ENCODE measurements at regions not wholly inside any gene's neighbourhood (a gene's known extent, or its start where the extent isn't known, plus 50 kb on each side); places are given as distances from the start of the nearest gene placed in this dataset.
"Not testable (repeated sequence)": the region's sequence is repeated elsewhere in the genome, so short reads cannot be mapped to it uniquely, and the experiment has no call there.

DNA sequence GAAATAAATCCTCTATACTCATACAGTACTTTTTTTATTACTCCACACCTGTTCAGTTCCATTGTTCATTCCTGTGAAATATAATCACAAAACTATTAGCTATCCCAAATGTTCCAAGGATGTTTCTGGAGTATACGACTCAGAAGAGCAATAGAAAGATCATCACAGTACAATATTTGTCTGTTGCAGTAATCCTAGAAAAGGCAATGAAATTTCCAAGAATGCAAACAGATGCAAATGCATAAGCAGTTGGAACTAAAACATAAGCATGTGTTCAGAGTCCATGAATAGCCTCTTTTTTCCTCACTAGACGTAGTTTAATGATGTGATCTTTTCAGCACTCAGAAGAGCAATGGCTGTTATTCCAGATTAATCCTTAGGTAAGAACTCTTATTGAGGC, 55.2 kb downstream of the RTL3 start:
- Histone ChIP-seq H3K4me1 (0 out of 2 replicates have a peak, but pooled peaks cover 5% of the 10 kb centered on the region), H3K36me3 (no peaks in the 10 kb centered on the region), H3K9me3 (replicated peaks) (no peaks in the 10 kb centered on the region), H3K4me3 (no peak overlapping the region), H3K27me3 (no peaks in the 10 kb centered on the region), H3K27ac (no peak overlapping the region)
- DNase-seq: peak in 1 of 2 experiments; percentile 29

DNA sequence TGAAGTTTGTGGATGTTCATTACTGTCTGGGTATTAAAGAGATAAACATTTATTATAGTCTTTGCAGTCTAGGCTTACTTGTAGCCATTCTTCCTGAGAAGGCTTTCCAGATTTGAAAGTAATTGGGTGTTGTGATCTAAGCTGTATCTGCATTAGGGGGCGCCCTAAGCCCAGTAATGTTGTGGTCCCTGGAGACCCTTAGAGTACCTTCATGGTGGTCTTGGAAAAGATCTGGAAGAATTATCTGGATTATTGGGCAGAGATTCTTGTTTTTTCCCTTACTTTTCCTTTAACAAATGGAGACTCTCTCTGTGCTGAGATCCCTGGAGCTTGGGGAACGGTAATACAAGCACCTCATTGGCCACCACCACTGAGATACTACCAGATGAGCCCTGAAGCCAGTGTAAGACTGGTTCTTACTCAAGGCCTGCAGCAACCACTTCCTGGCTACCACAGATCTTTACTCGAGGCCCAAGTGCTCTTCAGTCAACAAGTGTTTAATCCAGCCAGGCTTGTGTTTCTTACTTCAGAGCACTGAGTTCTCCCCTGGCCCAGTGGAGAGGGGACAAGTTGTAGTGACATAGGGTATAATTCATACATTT, 63.1 kb downstream of the RTL3 start:
- peak; percentile 37 to 77 for DNase-seq
- H3K4me1 ChIP-seq: no peaks in the 10 kb centered on the region; the same call in 1 of the 2 replicates
- no peaks in the 10 kb centered on the region for H3K36me3 ChIP-seq
- no peaks in the 10 kb centered on the region for H3K9me3 ChIP-seq (replicated peaks)
- H3K27ac ChIP-seq: no peak overlapping the region
- H3K4me3 ChIP-seq: no peak overlapping the region
- H3K27me3 ChIP-seq: no peaks in the 10 kb centered on the region

DNA sequence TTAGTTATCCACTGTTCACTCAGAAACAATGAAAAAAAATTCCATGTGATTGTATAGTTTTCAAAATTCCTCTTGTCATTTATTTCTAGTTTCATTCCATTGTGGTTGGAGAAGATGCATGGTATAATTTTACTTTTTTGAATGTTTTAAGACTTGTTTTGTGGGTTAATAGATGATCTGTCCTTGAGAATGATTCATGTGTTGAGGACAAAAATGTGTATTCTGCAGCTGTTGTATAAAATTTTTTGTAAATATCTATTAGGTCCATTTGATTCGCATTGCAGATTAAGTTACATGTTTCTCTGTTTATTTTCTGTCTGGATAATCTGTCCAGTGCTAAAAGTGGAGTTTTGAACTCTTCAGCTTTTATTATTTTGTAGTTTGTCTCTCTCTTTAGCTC, 65.4 kb downstream of the RTL3 start:
- DNase-seq: no peak
- H3K27ac ChIP-seq: no peak overlapping the region

DNA sequence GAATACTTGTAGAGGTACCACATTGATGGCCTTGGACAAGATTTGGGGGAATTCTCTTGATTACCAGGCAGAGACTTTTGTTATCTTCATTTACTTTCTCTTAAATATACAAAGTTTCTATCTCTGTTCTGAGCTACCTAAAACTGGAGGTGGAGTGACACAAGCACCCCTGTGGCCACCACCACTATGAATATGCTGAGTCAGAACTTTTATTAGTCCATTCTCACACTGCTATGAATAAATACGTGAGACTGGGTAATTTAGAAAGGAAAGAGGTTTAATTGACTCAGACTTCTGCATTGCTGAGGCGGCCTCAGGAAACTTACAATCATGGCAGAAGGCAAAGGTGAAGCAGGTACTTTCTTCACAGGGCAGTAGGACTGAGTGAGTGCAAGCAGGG, 67.1 kb downstream of the RTL3 start:
- H3K4me1 ChIP-seq: no peaks in the 10 kb centered on the region; the same call in 1 of the 2 replicates
- H3K9me3 ChIP-seq (replicated peaks): no peaks in the 10 kb centered on the region
- no peaks in the 10 kb centered on the region for H3K27me3 ChIP-seq
- no peak overlapping the region for H3K27ac ChIP-seq
- no peaks in the 10 kb centered on the region for H3K36me3 ChIP-seq
- DNase-seq: no peak
- no peak overlapping the region for H3K4me3 ChIP-seq

More for the DNA sequence above, 65.4 kb downstream of the RTL3 start:
- no peaks in the 10 kb centered on the region for H3K9me3 ChIP-seq (replicated peaks)
- no peaks in the 10 kb centered on the region for H3K36me3 ChIP-seq
- H3K4me3 ChIP-seq: no peak overlapping the region
- no peaks in the 10 kb centered on the region; the same call in 1 of the 2 replicates for H3K4me1 ChIP-seq
- no peaks in the 10 kb centered on the region for H3K27me3 ChIP-seq

DNA sequence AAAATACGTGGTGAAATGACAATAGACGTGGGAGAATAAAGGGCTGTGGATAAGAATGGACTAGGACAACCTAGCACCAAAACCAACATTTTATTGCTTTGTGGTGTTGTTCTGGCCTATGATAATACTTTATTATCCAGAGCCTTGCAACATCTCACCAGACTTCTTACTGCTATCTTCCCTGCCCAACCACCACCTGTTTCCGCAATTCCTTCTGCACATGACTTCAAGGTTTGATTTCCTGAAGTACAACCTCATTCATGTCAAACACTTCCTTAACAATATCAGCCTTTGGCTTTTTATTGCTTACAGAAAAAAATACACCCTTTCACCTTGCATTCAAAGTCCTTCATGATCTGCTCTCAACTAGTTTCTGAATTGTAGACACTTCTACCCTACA, 84.8 kb downstream of the RTL3 start:
- Histone ChIP-seq H3K36me3 (no peaks in the 10 kb centered on the region), H3K9me3 (replicated peaks) (no peaks in the 10 kb centered on the region), H3K27me3 (no peaks in the 10 kb centered on the region), H3K4me1 (peaks cover 14% of the 10 kb centered on the region), H3K4me3 (no peak overlapping the region), H3K27ac (no peak overlapping the region)
- DNase-seq: peak in 1 of 2 experiments; percentile 5

DNA sequence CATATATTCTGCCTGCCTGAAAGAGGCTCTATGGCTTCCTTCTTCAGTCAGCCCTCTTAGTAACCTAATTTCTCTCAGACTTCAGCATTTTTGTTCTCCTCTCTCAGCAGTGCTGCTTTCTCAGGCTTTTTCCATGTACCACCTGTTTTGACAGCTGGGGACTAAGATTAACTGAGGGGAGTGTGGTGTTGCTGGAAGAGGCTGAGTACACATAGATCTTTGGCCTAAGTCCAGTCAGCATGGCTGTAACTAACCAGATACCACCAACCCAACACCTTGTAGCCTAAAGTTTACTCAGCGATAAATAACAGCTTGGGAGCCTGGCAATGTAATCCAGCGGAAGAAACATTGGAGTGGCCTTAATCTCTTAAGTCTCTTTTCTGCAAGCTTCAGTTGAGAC, 85.5 kb downstream of the RTL3 start:
- no peaks in the 10 kb centered on the region for H3K9me3 ChIP-seq (replicated peaks)
- peak; percentile 62 to 86 for DNase-seq
- H3K27ac ChIP-seq: peak overlapping the region; percentile 44
- no peak overlapping the region for H3K4me3 ChIP-seq
- H3K36me3 ChIP-seq: no peaks in the 10 kb centered on the region
- H3K4me1 ChIP-seq: peaks cover 14% of the 10 kb centered on the region
- no peaks in the 10 kb centered on the region for H3K27me3 ChIP-seq

DNA sequence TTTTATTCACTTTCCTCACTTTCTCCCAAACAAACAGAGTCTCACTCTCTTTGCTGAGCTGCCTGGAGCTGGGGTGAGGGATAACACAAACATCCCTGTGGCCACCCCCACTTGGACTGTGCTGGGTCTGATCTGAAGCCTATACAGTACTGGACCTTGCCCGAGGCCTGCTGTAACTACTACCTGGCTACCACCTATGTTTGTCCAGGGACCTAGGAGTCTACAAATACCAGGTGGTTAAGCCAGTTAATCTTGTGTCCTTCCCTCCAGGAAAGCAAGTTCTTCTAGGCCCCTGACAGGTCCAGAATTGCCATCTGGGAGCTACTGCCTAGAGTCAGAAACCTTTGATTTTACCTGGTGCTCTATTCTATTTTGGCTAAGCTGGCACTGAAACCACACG, 87.3 kb downstream of the RTL3 start:
- no peaks in the 10 kb centered on the region for H3K9me3 ChIP-seq (replicated peaks)
- no peak overlapping the region for H3K27ac ChIP-seq
- no peaks in the 10 kb centered on the region for H3K27me3 ChIP-seq
- H3K4me1 ChIP-seq: peaks cover 14% of the 10 kb centered on the region
- no peak overlapping the region for H3K4me3 ChIP-seq
- H3K36me3 ChIP-seq: no peaks in the 10 kb centered on the region
- no peak for DNase-seq

DNA sequence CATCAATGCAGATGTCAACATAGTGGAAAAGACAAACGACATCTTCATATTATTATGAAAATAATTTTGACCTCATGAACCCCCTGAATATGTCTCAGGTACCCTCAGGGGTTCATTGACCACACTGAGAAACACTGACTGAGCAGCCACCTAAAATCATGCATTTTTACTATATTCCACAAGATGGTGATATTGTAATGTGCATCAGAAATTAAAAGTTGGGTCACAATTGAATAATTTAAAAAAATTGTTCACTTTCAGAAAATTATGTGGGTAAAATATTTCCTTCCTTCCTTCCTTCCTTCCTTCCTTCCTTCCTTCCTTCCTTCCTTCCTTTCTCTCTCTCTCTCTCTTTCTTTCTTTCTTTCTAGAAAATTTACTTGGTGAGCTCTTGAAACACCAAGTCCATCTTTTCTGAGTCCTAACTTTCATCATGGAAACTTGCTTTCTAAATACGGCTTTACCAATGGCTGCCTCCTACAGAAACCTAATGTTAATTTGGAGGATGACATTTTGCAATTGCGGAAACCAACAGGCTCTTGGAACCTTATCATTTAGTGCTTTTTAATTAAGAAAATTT, 103.6 kb downstream of the RTL3 start:
- H3K27ac ChIP-seq: no peak overlapping the region
- no peak overlapping the region for H3K4me3 ChIP-seq
- H3K4me1 ChIP-seq: no peaks in the 10 kb centered on the region
- H3K27me3 ChIP-seq: no peaks in the 10 kb centered on the region
- no peaks in the 10 kb centered on the region for H3K36me3 ChIP-seq
- no peaks in the 10 kb centered on the region for H3K9me3 ChIP-seq (replicated peaks)
- DNase-seq: peak in 1 of 2 experiments; percentile 29

DNA sequence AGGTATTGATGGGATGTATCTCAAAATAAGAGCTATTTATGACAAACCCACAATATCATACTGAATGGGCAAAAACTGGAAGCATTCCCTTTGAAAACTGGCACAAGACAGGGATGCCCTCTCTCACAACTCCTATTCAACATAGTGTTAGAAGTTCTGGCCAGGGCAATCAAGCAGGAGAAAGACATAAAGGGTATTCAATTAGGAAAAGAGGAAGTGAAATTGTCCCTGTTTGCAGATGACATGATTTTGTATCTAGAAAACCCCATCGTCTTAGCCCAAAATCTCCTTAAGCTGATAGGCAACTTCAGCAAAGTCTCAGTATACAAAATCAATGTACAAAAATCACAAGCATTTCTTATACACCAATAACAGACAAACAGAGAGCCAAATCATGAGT, 106.5 kb downstream of the RTL3 start:
- H3K4me3 ChIP-seq; H3K4me1 ChIP-seq; DNase-seq; H3K27ac ChIP-seq; H3K36me3 ChIP-seq; H3K9me3 ChIP-seq (replicated peaks); H3K27me3 ChIP-seq: not testable (repeated sequence)

DNA sequence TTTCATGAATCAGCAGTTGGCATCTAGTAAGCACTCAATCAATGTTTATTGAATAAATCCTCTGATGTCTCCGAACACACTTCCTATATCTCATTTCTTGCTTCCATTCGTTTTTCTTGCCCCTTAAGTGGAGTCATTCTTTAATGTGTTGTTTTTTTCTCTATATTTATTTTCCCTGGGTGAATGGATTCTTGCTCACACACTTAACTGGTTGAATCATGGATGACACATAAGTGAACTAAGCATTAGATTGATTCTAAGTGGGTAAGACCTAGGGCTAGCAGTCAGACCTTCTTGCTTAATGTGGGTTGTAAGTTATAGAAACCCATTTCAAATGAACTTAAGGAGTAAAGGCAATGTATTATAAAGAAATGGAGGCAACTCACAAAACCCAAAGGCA, 111.1 kb downstream of the RTL3 start:
- H3K27ac ChIP-seq: no peak overlapping the region
- H3K27me3 ChIP-seq: no peaks in the 10 kb centered on the region
- H3K4me1 ChIP-seq: no peaks in the 10 kb centered on the region
- H3K36me3 ChIP-seq: no peaks in the 10 kb centered on the region
- no peaks in the 10 kb centered on the region for H3K9me3 ChIP-seq (replicated peaks)
- no peak overlapping the region for H3K4me3 ChIP-seq
- no peak for DNase-seq

DNA sequence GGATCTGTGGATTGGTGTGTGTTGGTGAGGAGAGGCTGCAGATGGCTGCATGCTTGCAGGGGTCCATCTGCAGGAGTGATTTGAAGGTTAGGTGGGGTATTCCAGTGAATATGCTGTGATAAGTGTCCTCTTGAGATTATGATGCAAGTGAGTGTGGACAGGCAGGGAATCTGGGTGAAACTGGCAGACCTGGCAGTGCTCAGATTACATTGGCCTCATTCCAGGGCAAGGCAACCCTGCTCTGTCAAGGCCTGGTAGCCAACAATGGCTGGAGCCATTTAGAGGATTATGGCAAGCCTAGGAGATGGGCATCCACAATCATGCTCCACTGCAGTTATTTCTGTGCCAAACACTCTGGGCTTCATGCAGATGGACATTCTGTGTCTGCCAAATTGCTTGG, 113.9 kb downstream of the RTL3 start:
- Histone ChIP-seq H3K4me1 (no peaks in the 10 kb centered on the region), H3K4me3 (no peak overlapping the region), H3K27ac (no peak overlapping the region), H3K36me3 (no peaks in the 10 kb centered on the region), H3K27me3 (no peaks in the 10 kb centered on the region), H3K9me3 (replicated peaks) (no peaks in the 10 kb centered on the region)
- DNase-seq: no peak

DNA sequence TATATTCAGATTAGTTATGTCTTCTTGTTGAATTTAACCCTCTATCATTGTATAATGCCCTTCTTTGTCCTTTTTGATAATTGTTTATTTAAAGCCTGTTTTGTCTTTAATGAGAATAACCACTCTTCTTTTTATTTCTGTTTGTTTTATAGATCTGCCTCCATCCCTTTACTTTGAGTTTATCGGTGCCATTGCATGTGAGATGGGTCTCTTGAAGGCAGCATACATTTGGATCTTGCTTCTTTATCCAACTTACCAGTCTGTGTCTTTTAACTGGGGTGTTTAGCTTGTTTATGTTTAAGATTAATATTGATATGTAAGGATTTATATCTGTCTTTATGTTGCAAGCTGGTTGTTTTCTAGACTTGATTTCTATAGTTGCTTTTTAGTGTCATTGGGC, 115.8 kb downstream of the RTL3 start:
- Histone ChIP-seq H3K9me3 (replicated peaks) (no peaks in the 10 kb centered on the region), H3K27me3 (no peaks in the 10 kb centered on the region), H3K36me3 (no peaks in the 10 kb centered on the region), H3K27ac (no peak overlapping the region), H3K4me3 (no peak overlapping the region), H3K4me1 (no peaks in the 10 kb centered on the region)
- DNase-seq: no peak

DNA sequence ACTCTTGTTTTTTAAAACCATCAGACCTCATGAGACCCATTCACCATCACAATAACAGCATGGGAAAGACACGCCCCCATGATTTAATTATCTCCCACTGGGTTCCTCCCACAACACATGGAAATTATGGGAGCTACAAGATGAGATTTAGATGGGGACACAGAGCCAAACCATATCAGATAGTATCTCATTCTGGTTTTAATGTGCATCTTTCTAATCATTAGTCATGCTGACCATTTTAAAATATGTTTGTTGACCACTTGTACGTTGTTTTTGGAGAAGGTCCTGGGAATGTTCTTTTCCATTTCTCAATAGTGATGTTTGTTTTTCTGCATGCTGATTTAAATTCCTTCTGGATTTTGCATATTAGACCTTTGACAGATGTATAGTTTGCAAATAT, 119.0 kb downstream of the RTL3 start:
- H3K4me3 ChIP-seq: no peak overlapping the region
- no peaks in the 10 kb centered on the region for H3K9me3 ChIP-seq (replicated peaks)
- no peak overlapping the region for H3K27ac ChIP-seq
- H3K36me3 ChIP-seq: no peaks in the 10 kb centered on the region
- DNase-seq: no peak
- no peaks in the 10 kb centered on the region for H3K27me3 ChIP-seq
- H3K4me1 ChIP-seq: no peaks in the 10 kb centered on the region

DNA sequence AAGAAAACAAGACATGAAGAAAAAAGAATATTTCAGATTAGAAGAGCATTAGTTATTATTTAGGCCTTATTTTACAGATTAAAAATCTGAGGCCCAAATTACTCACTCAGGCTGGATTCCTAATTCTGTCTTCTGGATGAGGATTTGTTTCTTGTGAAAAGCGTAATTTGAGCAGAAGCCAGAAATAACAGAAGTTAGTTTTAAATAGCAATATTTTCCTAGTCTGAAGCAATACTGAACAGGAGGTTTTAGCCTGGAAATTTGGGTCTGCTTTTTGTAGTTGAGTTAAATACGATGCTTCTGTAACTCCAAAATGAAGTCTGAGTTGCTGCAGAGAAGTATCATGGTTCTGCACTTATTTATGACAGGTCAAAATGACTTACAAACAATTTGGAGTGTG, 124.9 kb downstream of the RTL3 start:
- H3K4me3 ChIP-seq: no peak overlapping the region
- no peaks in the 10 kb centered on the region for H3K4me1 ChIP-seq
- no peak for DNase-seq
- H3K9me3 ChIP-seq (replicated peaks): no peaks in the 10 kb centered on the region
- no peaks in the 10 kb centered on the region for H3K36me3 ChIP-seq
- H3K27me3 ChIP-seq: no peaks in the 10 kb centered on the region
- H3K27ac ChIP-seq: no peak overlapping the region

DNA sequence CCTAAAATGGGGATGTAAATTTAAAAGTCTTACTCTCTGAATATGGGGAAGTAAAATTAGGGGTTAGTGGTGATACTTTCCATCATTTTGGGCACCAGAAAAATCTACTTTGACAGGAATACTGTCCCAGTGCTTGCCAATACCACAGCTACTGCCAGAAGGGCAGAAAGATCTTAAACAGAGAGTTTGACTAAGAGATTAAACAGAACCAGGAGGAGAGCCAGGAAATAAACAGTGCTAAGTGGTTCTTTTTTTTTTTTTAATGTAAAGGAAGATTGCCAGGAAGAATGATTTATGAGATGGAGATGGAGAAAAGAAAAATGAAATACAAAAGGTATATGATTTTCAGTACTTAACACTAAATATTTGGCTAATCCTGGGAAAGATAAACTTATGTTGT, 126.8 kb downstream of the RTL3 start:
- Histone ChIP-seq H3K27me3 (no peaks in the 10 kb centered on the region), H3K27ac (no peak overlapping the region)

DNA sequence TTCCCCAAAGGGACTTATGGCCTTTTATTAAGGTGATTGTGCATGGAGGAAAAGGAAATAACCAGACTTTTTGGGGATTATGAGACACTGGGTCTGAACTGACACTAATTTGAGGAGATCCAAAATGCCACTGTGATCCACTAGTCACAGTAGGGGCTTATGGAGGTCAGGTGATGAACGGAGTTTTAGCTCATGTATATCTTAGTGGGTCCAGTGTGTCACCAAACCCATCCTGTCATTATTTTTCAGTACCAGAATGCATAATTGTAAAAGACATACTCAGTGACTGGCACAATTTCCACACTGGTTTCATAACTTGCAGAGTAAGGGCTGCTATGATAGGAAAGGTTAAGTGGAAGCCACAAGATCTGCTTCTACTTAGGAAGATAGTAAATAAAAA, 131.3 kb downstream of the RTL3 start:
- Histone ChIP-seq H3K9me3 (replicated peaks) (no peaks in the 10 kb centered on the region), H3K4me1 (no peaks in the 10 kb centered on the region), H3K27me3 (no peaks in the 10 kb centered on the region), H3K27ac (no peak overlapping the region), H3K4me3 (no peak overlapping the region), H3K36me3 (no peaks in the 10 kb centered on the region)
- DNase-seq: no peak

More for the DNA sequence above, 126.8 kb downstream of the RTL3 start:
- Histone ChIP-seq H3K4me1 (no peaks in the 10 kb centered on the region), H3K4me3 (no peak overlapping the region), H3K36me3 (no peaks in the 10 kb centered on the region), H3K9me3 (replicated peaks) (no peaks in the 10 kb centered on the region)
- no peak for DNase-seq
